Left ventricle myocardium superior (tissue), 1 donor: ENCODE measurements at regions not wholly inside any gene's neighbourhood (a gene's known extent, or its start where the extent isn't known, plus 50 kb on each side); places are given as distances from the start of the nearest gene placed in this dataset.
"Not testable (repeated sequence)": the region's sequence is repeated elsewhere in the genome, so short reads cannot be mapped to it uniquely, and the experiment has no call there.

Source experiments
- ATAC-seq: fragments of 200-7000 bp; cut with Tn5 transposase; one replicate; pipeline ENCODE4 v1.9.1; 2020; ENCODE audit warnings: mild to moderate bottlenecking, moderate library complexity
- DNase-seq: peaks from one replicate; pipeline ENCODE4 v3.0.0-alpha.2; 2020
- intact Hi-C: fragments of 100-400 bp; cut with micrococcal nuclease; formaldehyde crosslinking; loops from one replicate; pipeline ENCODE4 v1.11.0; 2022
- donor health status: DM: no; HTN: yes; CAD: no; lungs with severe emphysema.

DNA sequence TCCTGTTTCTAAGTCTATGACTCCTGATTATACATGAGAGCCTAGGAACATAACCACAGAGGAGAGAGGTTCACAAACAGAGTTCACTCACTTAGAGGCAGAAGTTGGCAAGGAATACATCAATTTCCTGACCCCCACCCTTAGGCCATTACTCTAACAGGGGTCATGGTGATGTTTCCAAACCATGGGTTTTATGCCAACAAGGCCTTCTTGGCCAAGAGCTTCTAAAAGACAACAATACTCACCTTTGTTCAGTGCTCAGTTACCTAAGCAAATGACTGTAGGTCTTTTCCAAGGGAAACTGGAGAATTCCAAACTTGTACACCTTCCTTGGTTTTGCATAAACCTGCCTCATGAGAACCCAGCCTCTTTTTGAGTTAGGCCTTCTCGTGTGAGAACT, 52.6 kb downstream of the ERICH4 start:
- ATAC-seq (no peak), DNase-seq (no peak)
- intact Hi-C loops = no loop called here

DNA sequence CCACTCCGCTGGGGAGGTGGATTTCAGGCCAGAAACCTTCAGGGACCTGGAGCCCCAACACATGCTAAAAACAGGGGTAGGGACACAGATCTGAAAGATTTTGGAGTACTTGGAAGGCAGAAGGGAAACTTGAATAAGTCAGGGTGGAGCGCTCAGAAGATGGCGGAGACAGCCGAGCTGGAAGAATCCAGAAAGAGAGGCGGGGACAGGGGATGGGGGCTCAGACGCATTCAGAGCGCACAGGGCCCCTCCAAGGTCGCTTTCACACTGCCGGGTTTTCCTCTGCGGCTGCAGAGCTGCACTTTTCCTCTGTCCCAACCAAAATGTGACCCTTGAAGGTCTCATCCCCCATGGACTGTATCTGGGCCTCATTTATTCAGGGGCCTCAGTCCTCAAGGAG, 56.9 kb downstream of the ERICH4 start:
- DNase-seq (no peak), ATAC-seq (no peak)
- intact Hi-C loops = no loop called here

GRCh38 chr19:41500443-41500842, 57.5 kb downstream of the ERICH4 start:
- intact Hi-C loops = no loop called here
- ATAC-seq = peak; percentile 56
- DNase-seq = no peak

DNA sequence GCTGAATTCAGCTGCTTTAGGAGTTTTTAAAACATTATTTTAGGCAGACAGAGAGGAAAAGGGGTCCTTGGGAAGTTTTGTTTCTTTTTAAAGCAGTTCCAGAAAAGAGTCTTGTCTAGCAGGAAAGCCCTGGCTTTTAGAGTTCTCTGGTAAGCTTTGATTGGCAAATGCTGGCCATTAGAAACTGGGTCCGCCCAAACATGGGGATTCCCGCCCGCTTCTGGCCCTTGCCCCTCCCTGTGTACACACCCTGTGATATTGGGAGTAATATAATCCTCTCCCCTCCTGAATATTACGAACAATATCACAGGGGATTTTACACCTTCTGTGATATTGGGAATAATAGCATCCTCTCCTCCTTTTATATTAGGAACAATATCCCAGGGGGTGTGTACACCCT, 58.9 kb downstream of the ERICH4 start:
- ATAC-seq (peak; percentile 24), DNase-seq (no peak)
- intact Hi-C loops = no loop called here

DNA sequence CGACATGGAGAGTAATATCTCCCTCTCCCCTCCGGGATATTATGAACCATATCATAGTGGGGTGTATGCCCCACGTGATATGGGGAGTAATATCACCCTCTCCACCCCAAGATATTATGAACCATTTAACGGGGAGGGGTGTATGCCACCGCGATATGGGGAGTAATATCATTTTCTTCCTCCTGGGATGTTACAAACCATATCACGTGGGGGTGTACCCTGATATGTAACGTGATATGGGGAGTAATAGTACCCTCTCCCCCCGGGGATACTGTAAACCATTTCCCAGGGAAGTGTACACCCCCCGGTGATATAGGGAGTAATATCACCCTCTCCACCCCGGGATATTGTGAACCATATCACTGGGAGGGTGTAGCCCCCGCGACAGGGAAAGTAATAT, 62.1 kb downstream of the ERICH4 start:
- no peak for DNase-seq
- intact Hi-C loops = no loop called here
- ATAC-seq = no peak

DNA sequence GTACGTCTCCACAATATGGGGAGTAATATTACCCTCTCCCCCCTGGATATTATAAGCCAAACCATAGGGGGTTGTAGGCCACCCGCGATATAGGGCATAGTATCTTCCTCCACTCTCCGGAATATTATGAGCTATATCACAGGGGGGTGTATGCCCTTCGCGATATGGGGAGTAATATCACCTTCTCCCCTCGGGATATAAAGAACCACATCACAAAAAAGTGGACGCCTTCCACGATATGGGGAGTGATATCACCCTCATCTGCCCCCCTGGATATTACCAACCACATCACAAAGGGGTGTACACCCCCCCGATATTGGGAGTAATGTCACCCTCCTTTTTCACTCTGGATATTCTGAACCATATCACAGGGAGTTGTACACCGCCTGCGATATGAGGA, 65.5 kb upstream of the CEACAM21 start:
- DNase-seq (no peak), ATAC-seq (no peak)
- intact Hi-C loops = no loop called here

DNA sequence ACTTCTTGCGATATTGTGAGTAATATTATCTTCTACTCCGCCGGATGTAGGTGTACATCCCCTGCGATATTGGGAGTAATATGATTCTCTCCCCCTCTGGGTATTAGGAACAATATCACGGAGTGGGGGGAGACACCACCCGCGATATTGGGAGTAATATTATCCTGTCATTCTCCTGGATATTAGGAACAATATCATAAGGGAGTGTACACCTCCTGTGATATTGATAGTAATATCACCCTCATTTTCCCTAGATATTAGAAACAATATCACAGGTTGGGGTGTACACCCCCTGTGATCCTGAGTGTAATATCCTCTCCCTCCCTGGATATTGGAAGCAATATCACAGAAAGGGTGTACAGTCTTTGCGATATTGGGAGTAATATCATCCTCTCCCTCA, 64.3 kb upstream of the CEACAM21 start:
- no peak for ATAC-seq
- intact Hi-C loops = no loop called here
- no peak for DNase-seq

DNA sequence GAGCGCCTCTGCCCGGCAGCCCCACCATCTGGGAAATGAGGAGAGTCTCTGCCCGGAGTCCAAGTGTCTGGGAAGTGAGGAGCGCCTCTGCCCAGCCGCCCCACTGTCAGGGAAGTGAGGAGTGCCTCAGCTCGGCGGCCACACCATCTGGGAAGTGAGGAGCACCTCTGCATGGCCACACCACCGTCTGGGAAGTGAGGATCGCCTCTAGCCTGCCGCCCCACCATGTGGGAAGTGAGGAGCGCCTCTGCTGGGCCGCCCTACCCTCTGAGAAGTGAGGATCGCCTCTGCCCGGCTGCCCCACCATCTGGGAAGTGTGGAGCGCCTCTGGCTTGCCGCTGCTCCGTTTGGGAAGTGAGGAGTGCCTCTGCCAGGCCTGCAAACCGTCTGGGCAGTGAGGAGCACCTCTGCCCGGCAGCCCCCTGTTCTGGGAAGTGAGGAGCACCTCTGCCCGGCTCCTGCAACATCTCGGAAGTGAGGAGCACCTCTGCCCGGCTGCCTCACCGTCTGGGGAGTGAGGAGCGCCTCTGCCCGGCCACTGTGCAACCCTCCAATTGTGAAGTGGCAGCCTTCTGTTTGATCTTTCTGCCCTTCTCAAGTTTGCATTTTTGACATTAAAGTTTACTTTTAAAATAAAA, 60.8 kb upstream of the CEACAM21 start:
- DNase-seq (no peak), ATAC-seq (no peak)
- intact Hi-C loops = no loop called here

- ATAC-seq = peak; percentile 38
- intact Hi-C loops, DNase-seq: not testable (repeated sequence)
These were observed 59.4 kb upstream of the CEACAM21 start for GRCh38 chr19:41516292-41517171.

DNA sequence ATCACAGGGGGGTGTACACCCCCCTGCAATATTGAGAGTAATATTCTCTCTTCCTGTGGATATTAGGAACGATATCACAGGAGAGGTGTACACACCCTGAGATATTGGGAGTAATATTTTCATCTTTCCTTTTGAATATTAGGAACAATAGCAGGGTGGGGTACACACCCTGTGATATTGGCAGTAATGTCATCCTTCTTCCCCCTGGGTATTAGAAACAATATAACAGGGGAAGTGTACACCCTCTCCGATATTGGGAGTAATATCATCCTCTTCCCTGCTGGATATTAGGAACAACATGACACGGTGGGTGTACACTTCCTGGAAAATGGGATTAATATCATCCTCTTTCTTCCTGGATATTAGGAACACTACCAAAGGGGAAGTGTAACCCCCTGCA, 57.8 kb upstream of the CEACAM21 start:
- ATAC-seq (peak; percentile 44), DNase-seq (no peak)
- intact Hi-C loops = no loop called here

DNA sequence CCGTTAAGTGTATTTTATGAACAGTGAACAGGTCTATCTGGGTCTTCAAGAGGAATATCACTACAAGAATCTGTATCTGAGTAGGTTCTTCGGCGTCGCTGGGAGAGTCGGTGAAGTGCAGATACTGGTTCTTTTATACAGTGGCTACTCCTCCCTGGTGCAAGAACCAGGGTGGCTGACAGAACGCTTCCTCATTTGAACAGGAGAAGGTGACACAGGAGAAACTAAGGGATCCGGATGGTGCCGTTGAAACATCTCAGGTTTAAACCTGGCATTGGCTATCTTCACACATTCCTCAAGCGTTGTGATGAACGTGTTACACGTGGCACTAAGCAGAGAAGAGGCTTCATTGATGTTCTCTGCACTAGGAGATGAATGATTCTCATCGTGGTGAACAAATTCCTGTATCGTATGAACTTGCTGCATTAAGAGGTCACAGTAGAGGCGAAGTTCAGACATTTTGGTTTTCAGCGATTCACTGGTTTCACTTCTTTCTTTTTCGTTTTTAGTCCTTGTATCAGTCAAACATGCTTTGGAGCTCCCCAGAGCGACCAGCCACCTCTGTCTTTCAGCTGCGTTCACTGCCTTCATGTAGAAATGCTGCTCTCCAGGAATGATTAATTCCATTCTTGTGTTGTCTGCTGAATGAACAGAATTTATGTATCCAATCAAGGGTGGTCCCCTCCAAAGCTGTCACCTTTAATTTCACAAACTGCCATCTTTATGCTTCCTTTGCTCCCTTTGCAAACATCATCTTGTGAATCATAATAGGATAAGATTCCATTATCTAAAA, 54.6 kb upstream of the CEACAM21 start:
- ATAC-seq, DNase-seq, intact Hi-C loops: not testable (repeated sequence)

GRCh38 chr19:41521931-41522555, 53.9 kb upstream of the CEACAM21 start:
- ATAC-seq = peak; percentile 65
- intact Hi-C loops = no loop called here

DNA sequence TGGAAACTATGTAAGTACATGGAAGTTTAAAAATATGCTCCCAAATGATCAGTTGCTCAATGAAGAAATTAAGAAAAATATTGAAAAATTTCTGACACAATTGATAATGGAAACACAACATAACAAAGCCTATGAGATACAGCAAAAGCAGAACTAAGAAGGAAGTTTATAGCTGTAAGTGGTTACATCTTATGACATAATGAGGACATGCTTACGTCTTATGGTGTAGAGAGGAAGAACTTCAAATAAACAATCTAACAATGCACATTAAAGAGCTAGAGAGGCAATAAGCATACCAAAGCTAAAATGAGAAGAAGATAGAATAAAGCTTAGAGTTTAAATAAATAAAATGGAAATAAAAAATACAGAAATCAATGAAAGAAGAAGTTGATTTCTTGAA, 50.0 kb upstream of the CEACAM21 start:
- intact Hi-C loops = no loop called here
- DNase-seq (no peak), ATAC-seq (no peak)

More at GRCh38 chr19:41521931-41522555, 53.9 kb upstream of the CEACAM21 start:
- DNase-seq = peak; percentile 49
